NCI-H128 (cell line): ENCODE measurements at regions not wholly inside any gene's neighbourhood (a gene's known extent, or its start where the extent isn't known, plus 50 kb on each side); places are given as distances from the start of the nearest gene placed in this dataset.
"Not testable (repeated sequence)": the region's sequence is repeated elsewhere in the genome, so short reads cannot be mapped to it uniquely, and the experiment has no call there.

Experiments used
- DNase-seq: peaks from one replicate; lab custom pipeline; 2025; ENCODE audit not compliant: unreplicated experiment; lab: John Stamatoyannopoulos, UW

GRCh38 chr5:112570708-112571444, 151.8 kb upstream of the EPB41L4A start:
- no peak for DNase-seq

DNA sequence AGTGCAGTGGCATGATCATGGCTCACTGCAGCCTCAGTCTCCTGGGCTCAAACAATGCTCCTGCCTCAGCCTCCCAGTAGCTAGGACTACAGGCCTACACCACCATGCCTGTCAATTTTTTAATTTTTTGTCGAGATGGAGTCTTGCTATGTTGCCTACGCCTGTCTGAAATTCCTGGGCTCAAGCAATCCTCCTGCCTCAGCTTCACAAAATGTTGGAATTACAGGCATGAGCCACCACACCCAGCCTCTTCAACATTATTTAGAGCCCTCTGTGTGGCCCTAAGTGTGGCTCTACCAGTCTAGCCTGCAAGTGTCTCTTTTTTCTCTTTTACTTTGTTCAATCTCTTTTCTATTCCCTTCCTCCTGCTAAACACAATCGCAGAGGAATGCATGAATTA, 154.4 kb upstream of the EPB41L4A start:
- DNase-seq: no peak

GRCh38 chr5:112574536-112574935, 155.5 kb upstream of the EPB41L4A start:
- DNase-seq: peak; percentile 69

- no peak for DNase-seq
These were observed 157.3 kb upstream of the EPB41L4A start for GRCh38 chr5:112576298-112576925.

DNA sequence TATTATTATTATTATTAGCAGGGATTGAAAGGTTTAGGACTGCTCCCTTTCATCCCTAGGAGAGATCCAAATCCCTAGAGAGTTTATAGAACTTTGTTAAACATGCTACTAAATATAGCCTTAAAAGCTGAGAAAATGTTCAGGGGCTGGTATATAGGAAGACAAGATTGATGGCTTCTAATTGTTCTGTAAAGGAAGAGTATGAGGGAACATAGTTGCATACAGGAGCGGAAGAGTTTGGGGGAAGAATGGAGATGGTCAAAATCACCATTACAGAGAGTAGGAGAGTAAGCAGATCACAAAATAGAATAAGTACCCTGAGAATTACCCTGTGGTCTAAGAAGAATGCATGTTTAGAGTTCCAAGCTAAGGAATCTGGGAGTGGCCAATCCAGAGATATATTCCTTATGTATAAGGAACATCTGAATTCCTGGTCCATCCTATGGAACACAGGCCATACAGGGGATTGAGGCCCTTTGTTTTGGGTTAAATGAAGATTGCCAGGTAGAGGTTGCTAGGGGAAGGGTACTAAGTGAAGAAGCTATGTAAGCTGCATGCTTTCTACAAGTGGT, 158.0 kb upstream of the APC start:
- DNase-seq: no peak

DNA sequence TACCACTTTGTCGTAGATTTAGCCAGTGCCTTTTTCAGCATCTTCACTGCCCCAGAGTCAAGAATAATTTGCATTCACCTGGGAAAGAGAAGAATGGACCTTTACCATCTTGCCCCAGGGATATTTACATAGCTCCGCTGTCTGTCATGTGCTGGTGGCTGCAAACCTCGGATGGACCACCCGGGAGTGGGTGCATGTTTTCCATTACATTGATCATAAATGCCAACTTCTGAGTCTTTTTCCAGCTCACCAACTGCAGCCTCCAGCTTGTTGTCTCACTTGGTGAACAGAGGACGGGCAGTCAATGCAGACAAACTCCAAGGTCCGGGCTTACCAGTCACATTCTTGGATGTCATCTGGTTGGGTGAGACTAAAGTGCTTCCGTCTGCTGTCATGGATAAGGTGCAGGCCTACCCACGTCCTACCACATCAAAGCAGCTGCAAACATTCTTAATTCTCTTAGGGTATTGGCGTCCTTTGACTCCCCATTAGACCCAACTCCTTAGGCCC, 155.8 kb upstream of the APC start:
- no peak for DNase-seq

DNA sequence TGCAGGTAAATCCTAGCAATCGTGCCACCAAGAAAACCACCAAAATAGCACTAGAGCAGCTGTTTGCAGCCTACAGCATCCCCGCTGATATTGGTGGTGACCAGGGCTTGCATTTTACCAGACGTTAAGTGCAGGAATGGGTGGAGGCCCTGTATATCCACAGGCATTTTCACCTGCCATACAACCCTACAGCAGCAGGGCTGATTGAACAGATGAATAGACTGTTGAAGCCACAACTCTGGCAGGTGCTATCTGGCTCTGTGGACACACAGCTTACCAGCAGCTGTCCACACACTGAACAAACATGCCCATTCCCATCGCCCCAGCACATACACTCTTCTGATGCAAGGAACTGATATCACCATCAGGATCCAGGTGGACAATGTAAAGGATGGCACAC, 154.5 kb upstream of the APC start:
- DNase-seq: no peak

GRCh38 chr5:112584781-112585180, 152.9 kb upstream of the APC start:
- no peak for DNase-seq

GRCh38 chr5:112586596-112587062, 151.1 kb upstream of the APC start:
- no peak for DNase-seq

GRCh38 chr5:112590858-112591257, 146.8 kb upstream of the APC start:
- not testable (repeated sequence) for DNase-seq

DNA sequence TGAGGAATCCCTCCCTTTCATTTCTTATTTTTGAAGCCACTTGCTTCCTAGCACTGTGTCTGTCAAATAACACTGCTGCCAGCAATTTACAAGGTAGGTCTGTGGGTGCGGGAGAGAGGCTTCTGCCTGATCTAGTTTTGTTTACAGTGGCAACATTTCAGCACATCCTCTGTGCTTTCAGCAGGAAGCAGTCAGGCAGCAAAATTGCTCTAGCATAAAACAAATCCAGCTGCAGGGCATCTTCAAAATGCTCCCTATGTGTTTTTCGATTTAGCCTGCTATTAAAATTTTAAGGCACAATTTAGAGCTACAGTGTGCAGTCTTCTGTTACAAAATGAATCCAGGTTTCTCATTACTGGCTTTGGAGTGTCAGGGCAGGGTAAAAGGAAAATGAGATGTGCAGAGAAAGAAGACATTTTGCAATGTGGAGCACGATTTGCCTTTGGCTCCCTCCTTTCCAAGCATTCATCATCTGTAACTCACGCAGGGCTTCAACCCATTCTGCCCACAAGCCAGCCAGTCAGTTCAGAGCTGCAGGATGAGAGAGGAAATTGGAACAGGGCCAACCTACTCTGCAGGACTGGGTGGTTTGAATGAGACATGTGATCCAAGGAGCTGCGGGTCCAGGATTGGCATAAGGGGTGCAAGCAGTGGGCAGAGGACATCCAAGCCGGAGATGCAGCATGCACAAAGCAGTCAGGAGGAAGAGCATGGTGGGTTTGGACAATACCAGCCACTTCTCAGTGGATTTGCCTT, 143.4 kb upstream of the APC start:
- no peak for DNase-seq

DNA sequence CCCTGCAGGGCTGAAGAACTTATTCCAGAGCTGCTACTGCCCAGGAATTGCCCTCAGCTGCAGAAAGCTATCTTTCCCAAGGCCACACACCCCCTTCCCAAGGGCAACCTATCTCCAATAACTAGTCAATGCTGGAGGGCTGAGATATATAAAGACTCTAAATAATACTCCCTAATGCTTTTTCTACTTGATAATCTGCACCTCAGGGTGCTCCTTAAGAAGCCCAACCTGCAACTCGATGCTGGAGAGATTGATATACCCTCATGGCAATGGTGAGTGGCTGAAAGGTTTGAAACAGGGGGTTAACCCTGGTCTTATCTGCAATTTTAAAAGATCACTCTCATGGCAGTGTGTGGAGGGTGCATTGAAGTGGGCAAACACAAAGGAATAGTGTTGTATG, 142.7 kb upstream of the APC start:
- DNase-seq: no peak

- no peak for DNase-seq
These were observed 139.9 kb upstream of the APC start for GRCh38 chr5:112597831-112598230.

- not testable (repeated sequence) for DNase-seq
These were observed 137.2 kb upstream of the APC start for GRCh38 chr5:112600510-112600909.

DNA sequence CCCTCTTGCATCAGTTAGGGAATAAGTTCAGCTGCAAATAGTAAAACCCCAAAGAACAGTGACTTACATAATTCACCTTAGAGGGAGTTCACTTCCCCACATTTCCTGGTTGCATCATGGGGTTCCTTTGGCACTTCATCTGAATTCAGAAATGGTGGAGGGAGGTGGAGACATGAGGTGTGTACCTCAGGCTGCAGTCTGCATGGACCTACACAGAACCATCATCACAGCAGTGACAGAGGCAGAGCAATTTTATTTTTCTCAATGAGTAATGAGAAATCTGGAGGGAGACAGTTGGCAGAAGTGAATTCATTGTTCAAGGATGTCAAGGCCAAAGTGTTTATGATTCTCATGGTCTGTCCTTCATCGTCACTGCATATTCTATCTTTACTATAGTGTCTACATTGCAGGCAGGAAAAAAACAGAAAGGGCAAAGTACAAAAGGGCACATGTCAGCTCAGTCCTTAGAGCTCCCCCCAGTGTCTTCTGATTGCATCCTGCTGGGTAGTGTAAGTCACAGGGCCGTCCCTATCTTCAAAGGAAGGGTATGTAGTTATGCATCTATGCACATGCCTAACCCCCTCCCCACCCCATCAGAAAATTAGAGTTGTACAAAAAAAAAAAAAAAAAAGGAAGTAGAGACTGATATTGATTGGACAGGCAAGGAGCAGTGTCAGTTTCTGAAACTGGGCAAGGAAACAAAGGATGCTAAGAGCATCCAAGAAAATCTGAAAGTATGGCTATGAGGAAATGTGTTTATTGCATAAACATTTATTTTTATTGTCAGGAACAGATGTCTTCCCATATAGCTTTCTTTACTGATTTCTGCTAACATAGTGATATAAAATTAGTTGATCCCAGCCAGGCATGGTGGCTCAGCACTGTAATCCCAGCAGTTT, 132.7 kb upstream of the APC start:
- DNase-seq: no peak

DNA sequence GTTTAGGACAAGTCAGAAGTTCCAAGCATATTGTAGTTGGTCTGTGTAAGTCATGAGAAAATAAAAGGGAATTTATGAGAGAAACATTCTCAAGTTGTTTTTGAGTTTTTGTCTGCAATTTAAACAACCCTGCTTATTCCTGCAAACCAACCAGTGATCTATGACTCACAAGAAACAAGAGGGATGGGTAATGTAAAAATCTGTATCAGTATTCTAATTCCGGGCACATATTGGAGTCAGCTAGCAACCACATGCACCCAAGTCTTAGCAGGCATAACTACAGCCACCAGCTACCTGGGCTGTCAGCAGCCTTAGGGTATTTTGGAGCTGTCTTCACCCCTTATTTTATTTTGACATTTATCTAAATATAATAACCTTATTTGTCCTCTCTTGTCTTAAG, 128.7 kb upstream of the APC start:
- no peak for DNase-seq

DNA sequence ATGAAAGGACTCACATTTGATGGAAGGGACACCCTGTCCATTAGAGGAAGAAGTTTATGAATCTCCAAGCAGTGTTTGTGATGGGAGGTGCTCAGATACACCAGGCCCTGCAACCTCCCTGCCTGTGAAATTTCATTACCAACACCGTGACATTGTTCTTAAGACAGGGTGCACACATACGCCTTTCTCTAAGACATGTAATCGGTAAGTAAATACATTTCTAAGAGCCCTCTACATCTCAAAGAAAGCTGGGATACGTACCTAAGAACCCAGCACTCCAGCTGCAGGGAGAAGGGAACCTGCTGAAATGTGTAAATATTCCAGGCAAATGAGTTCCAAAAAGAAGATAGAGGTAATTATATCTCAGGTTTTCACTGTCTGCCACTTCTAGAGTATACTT, 125.0 kb upstream of the APC start:
- DNase-seq: no peak

- DNase-seq: no peak
These were observed 123.4 kb upstream of the APC start for GRCh38 chr5:112614285-112614684.

GRCh38 chr5:112614986-112615385, 122.7 kb upstream of the APC start:
- DNase-seq: no peak

- no peak for DNase-seq
These were observed 120.7 kb upstream of the APC start for GRCh38 chr5:112616812-112617547.
